MCF 10A (cell line): ENCODE measurements at regions not wholly inside any gene's neighbourhood (a gene's known extent, or its start where the extent isn't known, plus 50 kb on each side); places are given as distances from the start of the nearest gene placed in this dataset.
A peak's percentile ranks its signal among the peaks of the same experiment; 100 is the strongest.

ENCODE experiments used
- BruUV-seq: library from RNA; stranded (reverse); fragments of 400-500 nt; replicated peaks from 2 replicates; lab custom pipeline; 2021; lab: Mats Ljungman, UMichigan
- CTCF ChIA-PET: fragments of 300-600 bp; sonication (Branson Sonifier 250); formaldehyde crosslinking; extraction: SDS; loops from one replicate; lab custom pipeline; 2021; ENCODE audit warnings: antibody characterized with exemption, inconsistent platforms; lab: Yijun Ruan, JAX
- POLR2A ChIA-PET: fragments of 300-600, 350-650 bp; sonication (Branson Sonifier 250); formaldehyde crosslinking; extraction: SDS; loops from one replicate; lab custom pipeline; 2020; ENCODE audit warnings: antibody characterized with exemption, inconsistent platforms; lab: Yijun Ruan, JAX
- DNase-seq: peaks from one replicate; pipeline ENCODE4 v3.0.0-alpha.2; 2018; ENCODE audit not compliant: unreplicated experiment
- H3K27ac Mint-ChIP-seq: one replicate; pipeline ENCODE4 v1.8.0; 2022; ENCODE audit warnings: mild to moderate bottlenecking, low read depth, mixed read lengths; ENCODE audit not compliant: unreplicated experiment
- H3K27me3 Mint-ChIP-seq: one replicate; pipeline ENCODE4 v1.8.0; 2022; ENCODE audit warnings: mixed read lengths; ENCODE audit not compliant: insufficient read depth, unreplicated experiment
- H3K36me3 Mint-ChIP-seq: one replicate; pipeline ENCODE4 v1.8.0; 2022; ENCODE audit warnings: mild to moderate bottlenecking, moderate library complexity, mixed read lengths; ENCODE audit not compliant: insufficient read depth, unreplicated experiment
- H3K4me1 Mint-ChIP-seq: one replicate; pipeline ENCODE4 v1.8.0; 2022; ENCODE audit warnings: mixed read lengths; ENCODE audit not compliant: insufficient read depth, unreplicated experiment
- H3K4me3 Mint-ChIP-seq: one replicate; pipeline ENCODE4 v1.8.0; 2022; ENCODE audit warnings: mild to moderate bottlenecking, moderate library complexity, mixed read lengths; ENCODE audit not compliant: unreplicated experiment
- H3K9me3 Mint-ChIP-seq: one replicate; pipeline ENCODE4 v1.8.0; 2022; ENCODE audit warnings: mixed read lengths; ENCODE audit not compliant: unreplicated experiment
- CTCF ChIP-seq: fragments of 200-600 bp; IDR thresholded peaks from one replicate; pipeline ENCODE4 v1.8.0; 2022; ENCODE audit warnings: antibody characterized with exemption, mild to moderate bottlenecking; ENCODE audit not compliant: unreplicated experiment
- intact Hi-C: fragments of 100-400 bp; cut with micrococcal nuclease; formaldehyde crosslinking; loops from 2 replicates; pipeline ENCODE4 v1.14.1; 2022

DNA sequence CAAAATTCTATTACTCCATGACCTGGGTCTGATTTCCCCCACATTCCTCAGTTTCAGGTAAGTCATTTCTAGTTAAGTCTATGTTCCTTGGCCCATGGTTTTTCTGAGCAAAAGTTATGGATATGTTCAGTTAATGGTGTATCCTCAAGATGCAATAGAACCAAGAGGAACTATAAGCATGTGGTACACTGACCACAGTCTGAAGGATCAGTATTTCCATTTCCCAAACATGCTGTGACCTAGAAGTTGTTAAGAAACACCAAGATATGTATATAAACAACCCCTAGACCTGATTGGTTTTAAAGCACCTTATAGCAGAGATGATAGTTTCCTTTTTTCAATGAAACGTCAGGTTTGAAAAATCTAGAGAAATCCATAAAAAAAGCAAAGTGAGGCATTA lies 94.2 kb upstream of the ABCB5 start:
- BruUV-seq = no TSS peak
- intact Hi-C loops = no loop called here
- ChIA-PET POLR2A (no interaction called here), CTCF (no interaction called here)
- Mint-ChIP-seq H3K36me3 (no peaks in the 10 kb centered on the region), H3K4me3 (no peak overlapping the region), H3K27me3 (no peaks in the 10 kb centered on the region), H3K9me3 (peaks cover 9% of the 10 kb centered on the region), H3K27ac (no peak overlapping the region), H3K4me1 (no peaks in the 10 kb centered on the region)
- TF ChIP-seq CTCF = no peak
- DNase-seq = no peak

DNA sequence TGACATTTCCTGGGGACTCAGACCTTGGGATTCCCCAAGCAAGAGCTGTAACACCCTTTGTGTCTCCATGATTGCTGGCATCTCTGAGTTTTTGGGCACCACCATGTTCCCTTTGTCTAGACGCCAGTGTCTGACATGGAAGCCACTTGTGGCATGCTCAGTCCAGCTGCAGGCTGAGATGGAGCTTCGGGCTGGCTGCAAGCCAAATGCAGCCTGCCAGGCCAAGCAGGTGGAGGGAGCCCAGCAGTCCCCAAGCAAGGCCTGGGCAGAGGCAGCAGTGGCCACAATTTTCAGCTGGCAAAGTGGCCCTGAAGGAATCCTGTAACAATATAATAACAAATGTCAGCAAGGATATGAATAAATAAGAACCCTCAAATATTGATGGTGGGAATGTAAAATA lies 86.2 kb upstream of the ABCB5 start:
- ChIA-PET POLR2A (no interaction called here), CTCF (no interaction called here)
- Mint-ChIP-seq H3K36me3 (no peaks in the 10 kb centered on the region), H3K27ac (no peak overlapping the region), H3K4me1 (peaks cover 11% of the 10 kb centered on the region), H3K27me3 (no peaks in the 10 kb centered on the region), H3K4me3 (no peak overlapping the region), H3K9me3 (peaks cover 13% of the 10 kb centered on the region)
- no TSS peak for BruUV-seq
- TF ChIP-seq CTCF = no peak
- intact Hi-C loops = no loop called here
- DNase-seq = no peak

GRCh38 chr7:20532890-20533289 lies 82.6 kb upstream of the ABCB5 start:
- ChIA-PET CTCF (interaction anchor here (0.6 to 1.3 kb wide), 5 partner anchors 9 to 819 kb away, joined by 3 to 4 read pairs (median 3); no protein-coding TSS in a partner anchor), POLR2A (interaction anchor here (1.0 to 2.0 kb wide), 2 partner anchors 9 to 33 kb away, joined by 3 to 5 read pairs; no protein-coding TSS in a partner anchor)
- intact Hi-C loops = no loop called here
- H3K27ac Mint-ChIP-seq = peak overlapping the region; percentile 68
- peak; percentile 69 for DNase-seq
- H3K27me3 Mint-ChIP-seq = no peaks in the 10 kb centered on the region
- BruUV-seq = no TSS peak
- no peaks in the 10 kb centered on the region for H3K9me3 Mint-ChIP-seq
- H3K4me3 Mint-ChIP-seq = peak overlapping the region; percentile 16
- H3K4me1 Mint-ChIP-seq = peaks cover 11% of the 10 kb centered on the region
- TF ChIP-seq CTCF = no peak
- no peaks in the 10 kb centered on the region for H3K36me3 Mint-ChIP-seq

DNA sequence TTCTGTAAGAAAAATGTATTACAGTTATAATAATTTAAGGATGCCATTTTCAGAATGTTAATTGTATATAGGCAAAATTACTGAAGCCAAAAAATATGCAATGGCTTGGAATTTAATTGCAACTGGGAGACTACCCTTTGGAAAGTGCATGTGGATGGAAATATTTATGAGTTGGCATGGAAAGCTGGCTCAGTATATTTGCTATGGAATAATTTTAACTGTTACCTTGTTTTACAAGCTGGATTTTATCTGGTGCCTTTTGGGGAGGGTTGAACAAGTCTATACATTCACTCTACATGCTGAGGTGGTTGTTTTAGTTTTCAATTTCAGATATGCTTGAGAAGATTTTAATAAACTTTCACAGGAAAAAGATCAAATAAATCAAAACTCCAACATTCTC lies 80.9 kb upstream of the ABCB5 start:
- intact Hi-C loops = no loop called here
- BruUV-seq = no TSS peak
- CTCF ChIA-PET = no interaction called here
- Mint-ChIP-seq H3K9me3 (no peaks in the 10 kb centered on the region), H3K27ac (no peak overlapping the region), H3K4me1 (peaks cover 11% of the 10 kb centered on the region), H3K36me3 (no peaks in the 10 kb centered on the region), H3K27me3 (no peaks in the 10 kb centered on the region), H3K4me3 (no peak overlapping the region)
- POLR2A ChIA-PET = no interaction called here
- TF ChIP-seq CTCF = no peak
- DNase-seq = no peak
